Common myeloid progenitor, CD34-positive (primary cell): ENCODE measurements at regions not wholly inside any gene's neighbourhood (a gene's known extent, or its start where the extent isn't known, plus 50 kb on each side); places are given as distances from the start of the nearest gene placed in this dataset.

ENCODE experiments used
- CTCF ChIA-PET: fragments of 350-600 bp; sonication (Branson Sonifier 250); formaldehyde crosslinking; loops from one replicate; lab custom pipeline; 2021; ENCODE audit warnings: antibody characterized with exemption; lab: Charles Lee
- POLR2A ChIA-PET: fragments of 350-600 bp; sonication (Branson Sonifier 250); formaldehyde crosslinking; loops from one replicate; lab custom pipeline; 2021; ENCODE audit warnings: antibody characterized with exemption; lab: Charles Lee
- DNase-seq, 3 donors: peaks; one replicate each; pipeline versions ENCODE4 v3.0.0 to v3.0.0-alpha.2; 2013
- H3K27ac ChIP-seq, 2 experiments: 1 replicate in 1 of 2; 2 replicates in 1 of 2; pipeline ENCODE4 v1.7.0; 2013; ENCODE audit warnings: inconsistent platforms in 2 of 2, low read length in 2 of 2, mild to moderate bottlenecking in 2 of 2, low read depth in 1 of 2, moderate library complexity in 1 of 2; ENCODE audit not compliant: severe bottlenecking in 2 of 2, insufficient read depth in 1 of 2, poor library complexity in 1 of 2
- H3K27me3 ChIP-seq, 5 experiments: replicated peaks in 2 of 5; 1 replicate in 3 of 5; 2 replicates in 2 of 5; pipeline versions ENCODE4 v1.6.1 to v1.7.0; 2013; ENCODE audit warnings: low read length in 4 of 5, mild to moderate bottlenecking in 2 of 5, moderate library complexity in 2 of 5, inconsistent platforms in 1 of 5; ENCODE audit not compliant: insufficient read depth in 5 of 5, control insufficient read depth in 4 of 5
- H3K36me3 ChIP-seq, 4 experiments: 1 replicate in 2 of 4; 2 replicates in 2 of 4; pipeline versions ENCODE4 v1.6.1 to v1.7.0; 2013; ENCODE audit warnings: low read length in 3 of 4, control low read depth in 1 of 4, mild to moderate bottlenecking in 1 of 4; ENCODE audit not compliant: control insufficient read depth in 4 of 4, insufficient read depth in 4 of 4
- H3K4me1 ChIP-seq, 4 experiments: 1 replicate in 3 of 4; 2 replicates in 1 of 4; pipeline versions ENCODE4 v1.6.1 to v1.7.1; 2013; ENCODE audit warnings: low read length in 3 of 4, mild to moderate bottlenecking in 3 of 4, control low read depth in 1 of 4, inconsistent platforms in 1 of 4, moderate library complexity in 1 of 4; ENCODE audit not compliant: control insufficient read depth in 4 of 4, insufficient read depth in 4 of 4; ENCODE audit errors: control extremely low read depth in 1 of 4
- H3K4me3 ChIP-seq, 7 experiments: 1 replicate in 4 of 7; 2 replicates in 3 of 7; pipeline versions ENCODE4 v1.5.1 to v1.7.0; 2013; ENCODE audit warnings: mild to moderate bottlenecking in 7 of 7, low read length in 6 of 7, moderate library complexity in 6 of 7, inconsistent platforms in 2 of 7, low read depth in 2 of 7, control low read depth in 1 of 7; ENCODE audit not compliant: insufficient read depth in 4 of 7, control insufficient read depth in 1 of 7; ENCODE audit errors: extremely low read depth in 1 of 7
- H3K9me3 ChIP-seq, 5 experiments: 1 replicate in 4 of 5; 2 replicates in 1 of 5; pipeline versions ENCODE4 v1.6.1 to v1.7.1; 2013; ENCODE audit warnings: low read length in 4 of 5, mild to moderate bottlenecking in 2 of 5, inconsistent platforms in 1 of 5, low read depth in 1 of 5, moderate library complexity in 1 of 5; ENCODE audit not compliant: control insufficient read depth in 4 of 5, insufficient read depth in 2 of 5; ENCODE audit errors: control extremely low read depth in 1 of 5
- WGBS: methylation state at CpG from one replicate; pipeline ENCODE4 v1.1.5; 2013; ENCODE audit not compliant: insufficient coverage; 5-methylcytosine and 5-hydroxymethylcytosine counted together

- Histone ChIP-seq H3K27ac (no peak overlapping the region), H3K36me3 (no peaks in the 10 kb centered on the region), H3K4me1 (peaks cover 0 to 4% (median 4%) of the 10 kb centered on the region in 4 experiments), H3K4me3 (no peak overlapping the region), H3K9me3 (no peaks in the 10 kb centered on the region), H3K27me3 (no peaks in the 10 kb centered on the region)
- 96% methylated on average over 5 of the region's 7 CpGs for WGBS
- POLR2A ChIA-PET, result no interaction called here
- CTCF ChIA-PET, result no interaction called here
- DNase-seq, result no peak
These were observed 66.3 kb upstream of the SLCO3A1 start for GRCh38 chr15:91787198-91787597.

DNA sequence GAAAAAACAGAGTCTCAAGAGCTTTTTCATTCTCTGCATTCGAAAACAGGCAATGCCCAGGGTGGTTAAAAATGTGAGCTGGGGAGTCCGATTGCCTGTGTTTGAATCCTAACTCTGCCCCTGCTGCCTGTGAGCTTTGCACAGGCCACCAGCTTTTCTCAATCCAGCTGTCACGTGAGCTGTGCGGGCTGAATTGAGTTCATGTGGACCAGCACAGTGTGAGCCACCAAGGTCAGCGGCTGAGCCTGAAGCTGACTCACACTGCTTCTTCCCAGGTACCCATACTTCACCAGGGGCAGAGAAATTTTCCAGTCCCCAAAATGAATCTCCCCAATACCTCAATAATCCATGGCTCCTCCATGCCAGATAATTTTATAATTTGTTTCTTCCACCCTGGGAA, 64.4 kb upstream of the SLCO3A1 start:
- H3K36me3 ChIP-seq, result no peaks in the 10 kb centered on the region
- no peak overlapping the region for H3K4me3 ChIP-seq
- no peaks in the 10 kb centered on the region for H3K27me3 ChIP-seq
- 88% methylated on average over 5 of the region's 5 CpGs for WGBS
- POLR2A ChIA-PET, result no interaction called here
- DNase-seq, result no peak
- CTCF ChIA-PET, result no interaction called here
- H3K4me1 ChIP-seq, result no peaks in the 10 kb centered on the region
- no peak overlapping the region for H3K27ac ChIP-seq
- no peaks in the 10 kb centered on the region for H3K9me3 ChIP-seq

DNA sequence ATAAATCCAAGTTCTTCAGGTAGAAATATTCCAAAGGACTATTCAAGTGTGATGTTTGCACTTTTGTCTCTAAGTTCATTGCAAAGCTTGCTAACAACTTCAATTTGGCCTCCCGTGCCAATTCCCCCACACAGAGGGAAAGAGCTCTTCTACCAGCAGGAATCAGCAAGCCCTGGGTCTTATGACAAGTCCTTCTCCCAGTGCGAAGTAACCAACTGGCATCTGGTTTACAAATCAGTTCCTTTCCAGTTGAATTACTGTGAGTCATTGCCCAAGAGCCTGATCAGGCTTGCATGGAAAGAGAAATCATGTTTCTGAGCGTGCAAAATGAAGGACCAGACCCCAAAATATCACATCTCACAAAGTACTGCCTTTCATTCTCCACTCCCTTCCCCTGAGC, 62.7 kb upstream of the SLCO3A1 start:
- CTCF ChIA-PET, result no interaction called here
- Histone ChIP-seq H3K27me3 (no peaks in the 10 kb centered on the region), H3K4me3 (no peak overlapping the region), H3K36me3 (no peaks in the 10 kb centered on the region), H3K27ac (no peak overlapping the region), H3K9me3 (no peaks in the 10 kb centered on the region), H3K4me1 (no peaks in the 10 kb centered on the region)
- POLR2A ChIA-PET, result no interaction called here
- DNase-seq, result no peak
- WGBS, result 95% methylated on average over 3 of the region's 3 CpGs

- 94% methylated on average over 3 of the region's 6 CpGs for WGBS
- Histone ChIP-seq H3K9me3 (no peaks in the 10 kb centered on the region), H3K27me3 (no peaks in the 10 kb centered on the region), H3K4me3 (no peak overlapping the region), H3K36me3 (no peaks in the 10 kb centered on the region), H3K4me1 (no peaks in the 10 kb centered on the region), H3K27ac (no peak overlapping the region)
- no peak for DNase-seq
- ChIA-PET CTCF (no interaction called here), POLR2A (no interaction called here)
These were observed 59.7 kb upstream of the SLCO3A1 start for GRCh38 chr15:91793771-91794170.

- ChIA-PET POLR2A (no interaction called here), CTCF (no interaction called here)
- no peak overlapping the region for H3K4me3 ChIP-seq
- no peak overlapping the region for H3K27ac ChIP-seq
- no peaks in the 10 kb centered on the region for H3K27me3 ChIP-seq
- WGBS, result 100% methylated on average over 1 of the region's 1 CpG
- no peaks in the 10 kb centered on the region for H3K36me3 ChIP-seq
- no peak for DNase-seq
- no peaks in the 10 kb centered on the region for H3K4me1 ChIP-seq
- H3K9me3 ChIP-seq, result no peaks in the 10 kb centered on the region
These were observed 58.3 kb upstream of the SLCO3A1 start for GRCh38 chr15:91795235-91795634.

GRCh38 chr15:91801836-91802534, 51.5 kb upstream of the SLCO3A1 start:
- ChIA-PET CTCF (interaction anchor here (1.0 kb wide), 1 partner anchor 7 kb away, joined by 3 read pairs; no protein-coding TSS in a partner anchor), POLR2A (no interaction called here)
- no peaks in the 10 kb centered on the region for H3K9me3 ChIP-seq
- H3K4me1 ChIP-seq, result no peaks in the 10 kb centered on the region
- 97% methylated on average over 9 of the region's 9 CpGs for WGBS
- no peaks in the 10 kb centered on the region for H3K36me3 ChIP-seq
- DNase-seq, result peak in 1 of 3 donors; percentile 6
- no peaks in the 10 kb centered on the region for H3K27me3 ChIP-seq
- H3K27ac ChIP-seq, result no peak overlapping the region
- H3K4me3 ChIP-seq, result no peak overlapping the region

DNA sequence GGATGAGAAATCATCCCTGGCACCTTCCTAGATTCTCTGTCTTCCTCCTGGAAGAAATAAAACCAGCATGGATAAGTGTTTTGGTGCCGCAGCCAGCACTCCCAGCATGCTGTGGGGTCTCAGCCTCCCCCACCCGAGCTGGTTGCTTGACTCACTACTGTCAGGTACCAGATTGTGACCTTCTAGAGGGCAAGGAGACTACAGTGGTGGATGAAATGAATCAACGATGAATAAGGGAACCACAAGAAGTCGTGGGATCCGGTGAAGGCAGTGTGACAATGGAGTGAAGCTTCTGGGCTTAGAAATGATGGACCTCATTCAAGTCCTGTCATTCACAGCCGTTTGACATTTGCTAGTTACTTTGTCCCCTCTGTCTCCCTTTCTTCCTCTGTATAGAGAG, 50.2 kb upstream of the SLCO3A1 start:
- Histone ChIP-seq H3K36me3 (no peaks in the 10 kb centered on the region), H3K9me3 (no peaks in the 10 kb centered on the region), H3K4me3 (no peak overlapping the region), H3K27me3 (no peaks in the 10 kb centered on the region), H3K4me1 (no peaks in the 10 kb centered on the region), H3K27ac (no peak overlapping the region)
- 94% methylated on average over 6 of the region's 6 CpGs for WGBS
- ChIA-PET POLR2A (interaction anchor here (0.5 kb wide), 1 partner anchor 10 kb away, joined by 3 read pairs; no protein-coding TSS in a partner anchor), CTCF (no interaction called here)
- DNase-seq, result no peak
